HCT116 (cell line): ENCODE measurements at regions not wholly inside any gene's neighbourhood (a gene's known extent, or its start where the extent isn't known, plus 50 kb on each side); places are given as distances from the start of the nearest gene placed in this dataset.

Source experiments
- JUND ChIP-seq: IDR thresholded peaks from 2 replicates; pipeline ENCODE4 v1.6.1; 2012
- TF ChIP-seq, protein P1 (sequence below): IDR thresholded peaks from 2 replicates; pipeline ENCODE4 v1.6.1; 2012

DNA sequence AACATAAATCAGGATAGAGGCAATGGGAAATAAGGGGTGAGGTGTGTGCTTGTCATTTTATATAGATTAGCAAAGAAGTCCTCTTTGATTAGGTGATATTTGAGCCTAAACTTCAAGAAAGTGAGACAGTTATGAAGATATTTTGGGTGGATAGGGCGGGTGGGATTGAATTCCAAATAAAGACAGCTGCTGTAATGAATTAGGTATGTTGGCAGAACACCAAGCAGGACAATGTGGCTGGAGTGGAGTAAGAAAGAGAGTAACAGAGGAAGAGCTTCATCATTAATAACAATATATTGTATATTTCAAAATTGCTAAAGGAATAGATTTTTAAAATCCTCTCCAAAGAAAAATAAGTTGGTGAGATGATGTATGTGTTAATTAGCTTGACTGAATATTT is 91.0 kb upstream of the CENPE start:
- no peak for TF ChIP-seq JUND
- TF ChIP-seq, protein P1, sequence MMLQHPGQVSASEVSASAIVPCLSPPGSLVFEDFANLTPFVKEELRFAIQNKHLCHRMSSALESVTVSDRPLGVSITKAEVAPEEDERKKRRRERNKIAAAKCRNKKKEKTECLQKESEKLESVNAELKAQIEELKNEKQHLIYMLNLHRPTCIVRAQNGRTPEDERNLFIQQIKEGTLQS, result no peak
